OCI-LY1 (cell line): ENCODE measurements at regions not wholly inside any gene's neighbourhood (a gene's known extent, or its start where the extent isn't known, plus 50 kb on each side); places are given as distances from the start of the nearest gene placed in this dataset.

ENCODE experiments used
- CTCF ChIP-seq: fragments of 200-600 bp; sonication (generic), shearing (Covaris generic); IDR thresholded peaks from 2 replicates; pipeline ENCODE4 v1.5.1; 2017; ENCODE audit warnings: mild to moderate bottlenecking, antibody characterized with exemption, low read length, moderate library complexity, mixed read lengths
- EZH2 ChIP-seq: fragments of 200-600 bp; sonication (generic), shearing (Covaris generic); IDR thresholded peaks from 2 replicates; pipeline ENCODE4 v1.8.0; 2017; ENCODE audit warnings: borderline replicate concordance, mixed run types, mild to moderate bottlenecking, antibody characterized with exemption, low read length, moderate library complexity, mixed read lengths

GRCh38 chr3:194054961-194055360, 81.0 kb upstream of the HES1 start:
- TF ChIP-seq CTCF: no peak
- no peak for TF ChIP-seq EZH2
